ENCODE measurements at regions not wholly inside any gene's neighbourhood (a gene's known extent, or its start where the extent isn't known, plus 50 kb on each side); places are given as distances from the start of the nearest gene placed in this dataset.

DNA sequence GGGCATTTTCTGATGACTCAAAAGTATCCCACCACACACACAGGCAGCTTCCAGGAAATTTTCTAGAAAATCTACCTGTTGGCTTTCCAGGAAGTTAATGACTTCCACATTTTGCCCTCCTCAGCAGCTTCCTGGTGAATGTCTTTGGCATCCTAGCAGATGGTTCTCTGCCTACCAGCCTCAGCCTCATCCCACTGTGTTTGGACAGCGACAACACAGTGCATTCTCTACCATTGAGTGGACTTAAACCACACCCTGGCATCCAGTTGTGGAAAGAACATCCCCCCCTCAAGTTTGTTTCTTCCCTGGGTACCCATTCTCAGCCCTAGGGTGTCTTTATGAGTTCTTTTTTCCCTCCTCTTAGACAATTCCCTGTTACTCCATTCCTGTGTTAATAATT is 50.8 kb upstream of the GADL1 start:
- ATAC-seq = no peak
- no peak for DNase-seq
- intact Hi-C loops (cut with micrococcal nuclease) = no loop called here

- intact Hi-C loops (cut with micrococcal nuclease) = no loop called here
- ATAC-seq = no peak
- no peak for DNase-seq
Observed at GRCh38 chr3:30948426-30948825, 54.0 kb upstream of the GADL1 start.

GRCh38 chr3:30951826-30952225 is 57.4 kb upstream of the GADL1 start:
- intact Hi-C loops (cut with micrococcal nuclease) = no loop called here
- no peak for DNase-seq

DNA sequence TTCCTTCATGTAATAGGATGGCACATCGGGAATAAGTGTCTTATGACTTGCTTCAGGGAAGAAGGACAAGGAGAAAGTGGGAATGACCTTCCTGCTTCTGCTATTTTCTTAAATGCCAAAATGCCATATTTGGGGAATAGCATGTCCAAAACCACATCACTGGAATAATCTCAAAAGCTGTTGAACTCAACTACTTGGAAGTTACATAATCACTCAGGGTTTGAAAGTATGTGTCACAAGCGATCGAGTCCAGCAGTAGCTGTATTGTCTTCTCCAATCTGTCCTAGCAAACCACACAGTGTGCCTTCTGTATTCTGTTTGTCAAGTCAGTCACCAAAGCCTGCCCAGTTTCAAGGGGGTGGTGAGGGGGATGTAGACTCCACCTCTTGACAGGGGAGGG is 58.3 kb upstream of the GADL1 start:
- ATAC-seq (no peak), DNase-seq (no peak)
- intact Hi-C loops (cut with micrococcal nuclease) = no loop called here

More at GRCh38 chr3:30951826-30952225, 57.4 kb upstream of the GADL1 start:
- no peak for ATAC-seq

- ATAC-seq (no peak), DNase-seq (no peak)
- intact Hi-C loops (cut with micrococcal nuclease) = no loop called here
Observed at GRCh38 chr3:30954426-30954825, 60.0 kb upstream of the GADL1 start.

DNA sequence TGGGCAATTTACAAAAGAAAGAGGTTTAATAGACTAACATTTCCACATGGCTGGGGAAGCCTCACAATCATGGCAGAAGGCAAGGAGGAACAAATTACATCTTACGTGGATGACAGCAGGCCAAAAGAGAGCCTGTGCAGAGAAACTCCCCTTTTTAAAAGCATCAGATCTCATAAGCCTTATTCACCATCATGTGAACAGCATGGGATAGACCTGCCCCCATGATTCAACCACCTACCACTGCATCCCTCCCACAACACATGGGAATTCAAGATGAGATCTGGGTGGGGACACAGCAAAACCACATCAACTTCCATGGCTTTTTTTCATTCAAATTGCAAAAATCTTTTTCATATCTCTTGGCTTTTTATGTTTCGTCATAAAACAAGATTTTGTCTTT is 67.6 kb upstream of the GADL1 start:
- intact Hi-C loops (cut with micrococcal nuclease) = no loop called here
- no peak for DNase-seq
- ATAC-seq = no peak

GRCh38 chr3:30962493-30962892 is 68.0 kb upstream of the GADL1 start:
- intact Hi-C loops (cut with micrococcal nuclease) = no loop called here

GRCh38 chr3:30963223-30963722 is 68.8 kb upstream of the GADL1 start:
- no peak for DNase-seq
- intact Hi-C loops (cut with micrococcal nuclease) = no loop called here
- ATAC-seq = no peak

More at GRCh38 chr3:30962493-30962892, 68.0 kb upstream of the GADL1 start:
- DNase-seq (no peak), ATAC-seq (no peak)

- intact Hi-C loops (cut with micrococcal nuclease) = no loop called here
- no peak for ATAC-seq
- DNase-seq = no peak
Observed at GRCh38 chr3:30964612-30965011, 70.2 kb upstream of the GADL1 start.

DNA sequence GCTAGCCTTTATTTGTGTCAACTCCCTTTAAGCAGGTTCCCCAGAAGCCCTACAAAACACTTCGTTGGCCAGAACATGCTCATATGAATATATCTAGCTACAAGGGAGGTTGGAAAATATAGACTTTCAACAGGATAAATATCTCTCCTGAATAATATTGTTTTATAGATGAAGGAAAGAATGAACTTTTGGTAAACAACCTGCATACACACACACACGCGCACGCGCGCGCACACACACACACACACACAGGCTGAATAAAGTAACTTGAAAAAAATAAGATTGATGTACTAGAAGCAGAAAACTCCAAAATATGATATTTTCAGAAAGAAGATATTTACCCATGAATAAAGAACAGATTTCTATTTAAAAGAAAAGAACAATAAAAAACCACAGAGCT is 72.4 kb upstream of the GADL1 start:
- intact Hi-C loops (cut with micrococcal nuclease) = no loop called here
- ATAC-seq (no peak), DNase-seq (no peak)

DNA sequence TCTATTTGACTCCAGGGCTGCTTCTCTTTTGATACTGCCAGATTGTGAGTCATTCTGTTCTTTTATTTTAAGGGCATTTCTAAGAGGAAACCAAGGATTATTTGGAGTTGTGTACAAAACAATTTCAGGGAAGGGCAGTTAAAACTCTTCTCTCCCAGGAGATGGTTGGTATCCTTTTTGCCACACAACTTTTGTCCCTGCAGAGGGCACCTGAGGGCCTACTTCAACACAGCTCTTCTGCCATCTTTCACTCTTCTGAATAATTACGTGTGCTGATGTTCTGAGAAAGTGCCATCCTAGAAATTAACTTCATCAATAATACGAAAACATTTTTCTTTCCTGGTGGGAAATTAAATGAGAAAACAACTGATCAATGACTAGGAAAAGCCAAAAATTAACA is 75.7 kb upstream of the GADL1 start:
- DNase-seq = no peak
- ATAC-seq = no peak
- intact Hi-C loops (cut with micrococcal nuclease) = no loop called here

GRCh38 chr3:30972449-30972848 is 78.0 kb upstream of the GADL1 start:
- DNase-seq = no peak
- intact Hi-C loops (cut with micrococcal nuclease) = no loop called here
- no peak for ATAC-seq

DNA sequence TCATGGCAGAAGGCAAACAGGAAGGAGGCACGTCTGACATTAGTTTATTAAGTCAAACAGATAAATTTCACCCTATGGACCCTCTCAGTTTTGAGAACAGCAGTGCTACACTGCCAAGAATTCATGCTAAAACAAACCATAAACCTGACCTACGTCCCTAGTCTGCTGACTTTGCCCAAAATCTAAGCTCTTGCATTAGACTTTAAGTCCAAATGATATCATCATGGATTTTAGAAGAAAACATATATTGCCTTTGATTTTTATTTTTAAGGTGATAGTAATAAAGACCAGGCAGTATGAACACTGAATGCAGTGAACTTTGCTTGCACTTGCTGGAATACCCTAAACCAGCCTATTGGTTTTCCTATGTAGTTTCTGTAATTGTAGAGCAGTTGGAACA is 79.6 kb upstream of the GADL1 start:
- intact Hi-C loops (cut with micrococcal nuclease) = no loop called here
- ATAC-seq (no peak), DNase-seq (no peak)

DNA sequence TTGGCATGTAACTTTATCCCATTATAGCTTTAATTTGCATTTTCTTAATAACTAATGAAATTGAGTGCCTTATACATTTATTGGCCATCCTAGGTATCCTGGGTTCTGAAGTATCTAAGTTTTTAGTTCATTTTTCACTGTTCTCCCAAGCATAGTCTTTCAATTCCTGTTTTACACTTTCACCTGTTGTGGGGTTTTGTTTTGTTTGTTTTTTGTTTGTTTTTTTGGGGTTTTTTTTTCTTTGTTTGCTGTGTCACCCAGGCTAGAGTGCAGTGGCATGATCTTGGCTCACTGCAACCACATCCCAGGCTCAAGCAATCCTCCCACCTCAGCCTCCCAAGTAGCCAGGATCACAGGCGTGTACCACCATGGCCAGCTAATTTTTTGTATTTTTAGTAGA is 83.1 kb upstream of the GADL1 start:
- ATAC-seq = no peak
- intact Hi-C loops (cut with micrococcal nuclease) = no loop called here
- no peak for DNase-seq

GRCh38 chr3:30980993-30981392 is 86.5 kb upstream of the GADL1 start:
- no peak for ATAC-seq
- DNase-seq = no peak
- intact Hi-C loops (cut with micrococcal nuclease) = no loop called here

- DNase-seq (no peak), ATAC-seq (no peak)
- intact Hi-C loops (cut with micrococcal nuclease) = no loop called here
Observed at GRCh38 chr3:30982416-30983075, 88.1 kb upstream of the GADL1 start.

DNA sequence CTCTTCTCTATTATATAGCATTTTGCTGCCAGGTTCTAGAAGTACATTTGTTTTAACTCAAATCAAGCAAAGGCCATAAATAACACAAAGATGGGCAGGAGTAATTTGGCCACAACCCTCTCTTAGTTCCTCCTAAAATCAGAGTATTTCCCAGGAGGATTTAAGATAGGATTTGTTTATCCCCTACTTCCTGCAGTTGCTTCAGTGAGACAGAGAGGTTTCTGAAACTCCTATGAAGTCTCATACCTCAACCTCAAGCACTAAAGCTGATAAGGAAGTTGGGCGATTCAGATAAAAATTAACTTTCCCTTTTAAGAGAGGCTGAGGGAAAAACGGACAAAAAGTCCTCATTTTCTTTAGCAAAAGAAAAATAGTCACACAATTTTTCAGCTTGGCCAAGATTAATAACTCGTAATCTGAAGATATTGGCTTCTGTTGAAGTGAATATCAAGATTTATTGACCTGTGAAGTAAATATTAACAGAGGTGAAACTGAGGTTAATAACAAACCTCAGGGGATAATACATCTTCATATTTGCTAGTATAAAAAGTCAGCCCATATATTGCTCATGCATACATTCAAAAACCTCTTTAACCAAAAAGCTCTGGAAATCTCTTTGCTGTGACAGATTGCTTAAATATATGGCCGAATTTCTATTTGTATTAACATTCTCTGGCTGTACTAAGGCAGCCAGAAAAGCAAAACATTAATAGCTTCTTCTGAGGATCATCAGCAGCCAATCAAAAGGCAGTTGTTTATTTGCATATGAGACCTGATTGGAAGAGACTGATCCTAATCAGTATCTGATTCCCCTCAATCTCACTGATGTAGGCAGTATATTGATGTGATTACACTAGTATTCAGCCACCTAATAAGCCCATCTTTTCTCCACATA is 90.6 kb upstream of the GADL1 start:
- no peak for DNase-seq
- intact Hi-C loops (cut with micrococcal nuclease) = no loop called here

GRCh38 chr3:30986551-30986950 is 92.1 kb upstream of the GADL1 start:
- no peak for DNase-seq
- ATAC-seq = no peak
- intact Hi-C loops (cut with micrococcal nuclease) = no loop called here

More for the DNA sequence above, 90.6 kb upstream of the GADL1 start:
- no peak for ATAC-seq

- intact Hi-C loops (cut with micrococcal nuclease) = no loop called here
- DNase-seq (no peak), ATAC-seq (no peak)
Observed at GRCh38 chr3:30988769-30989168, 94.3 kb upstream of the GADL1 start.

GRCh38 chr3:30989276-30990030 is 95.0 kb upstream of the GADL1 start:
- DNase-seq (no peak), ATAC-seq (no peak)
- intact Hi-C loops (cut with micrococcal nuclease) = no loop called here
